ENCODE measurements at regions not wholly inside any gene's neighbourhood (a gene's known extent, or its start where the extent isn't known, plus 50 kb on each side); places are given as distances from the start of the nearest gene placed in this dataset.

- H3K4me3 ChIP-seq (ENCODE audit: insufficient read depth in 1 of 2, low read depth in 1 of 2, low read length in 2 of 2) = no peak overlapping the region
- H2AFZ ChIP-seq (ENCODE audit: low read depth, low read length) = no peak overlapping the region
- H2BK5ac ChIP-seq (ENCODE audit: low read depth, low read length, poor library complexity, severe bottlenecking) = no peak overlapping the region
- no peak for DNase-seq
- no peak overlapping the region for H2BK12ac ChIP-seq (ENCODE audit: low read length in 2 of 2)
- no peak overlapping the region for H2AK5ac ChIP-seq (ENCODE audit: low read length, severe bottlenecking)
- no peak overlapping the region for H3K27ac ChIP-seq (ENCODE audit: low read length, poor library complexity, severe bottlenecking)
- H3K18ac ChIP-seq (ENCODE audit: low read depth in 1 of 2, low read length in 2 of 2) = no peak overlapping the region
- no peak overlapping the region for H3K4ac ChIP-seq (ENCODE audit: low read depth in 1 of 2, low read length in 2 of 2)
- H3K14ac ChIP-seq (ENCODE audit: low read length in 2 of 2) = no peak overlapping the region
- H4K8ac ChIP-seq (ENCODE audit: low read length) = no peak overlapping the region
- WGBS = 67% methylated on average over 5 of the region's 8 CpGs
- no peak overlapping the region for H3K23ac ChIP-seq (ENCODE audit: low read length in 2 of 2)
- no peak overlapping the region for H2BK15ac ChIP-seq (ENCODE audit: low read depth, poor library complexity, severe bottlenecking)
- no peaks in the 10 kb centered on the region for H3K9me3 ChIP-seq (ENCODE audit: control insufficient read depth, low read length)
- no peaks in the 10 kb centered on the region for H3K79me1 ChIP-seq (replicated peaks; ENCODE audit: low read length, poor library complexity, severe bottlenecking)
- no peaks in the 10 kb centered on the region for H3K36me3 ChIP-seq (ENCODE audit: control insufficient read depth in 1 of 2, insufficient read depth in 2 of 2, low read depth in 1 of 2, low read length in 2 of 2)
- no peak overlapping the region for H3K9ac ChIP-seq (ENCODE audit: low read length)
- no peaks in the 10 kb centered on the region for H3K4me1 ChIP-seq (ENCODE audit: control insufficient read depth, insufficient read depth, low read depth, low read length)
- no peak overlapping the region for H4K91ac ChIP-seq (ENCODE audit: low read length)
- H3K27me3 ChIP-seq (ENCODE audit: control insufficient read depth in 1 of 2, insufficient read depth in 1 of 2, low read length in 2 of 2) = no peaks in the 10 kb centered on the region
- no peak overlapping the region for H3K4me2 ChIP-seq (ENCODE audit: low read length, poor library complexity, severe bottlenecking)
- H2BK120ac ChIP-seq (ENCODE audit: low read depth, low read length) = no peak overlapping the region
These were observed 189.4 kb upstream of the STEAP4 start for GRCh38 chr7:88495881-88496725.

GRCh38 chr7:88492153-88492552 lies 185.5 kb upstream of the STEAP4 start:
- H3K27me3 ChIP-seq (ENCODE audit: control insufficient read depth in 1 of 2, insufficient read depth in 1 of 2, low read length in 2 of 2) = no peaks in the 10 kb centered on the region
- no peaks in the 10 kb centered on the region for H3K9me3 ChIP-seq (ENCODE audit: control insufficient read depth, low read length)
- no peak for DNase-seq
- no peak overlapping the region for H3K14ac ChIP-seq (ENCODE audit: low read length in 2 of 2)
- H4K91ac ChIP-seq (ENCODE audit: low read length) = no peak overlapping the region
- no peak overlapping the region for H3K27ac ChIP-seq (ENCODE audit: low read length, poor library complexity, severe bottlenecking)
- H2BK12ac ChIP-seq (ENCODE audit: low read length in 2 of 2) = no peak overlapping the region
- no peak overlapping the region for H4K8ac ChIP-seq (ENCODE audit: low read length)
- H3K9ac ChIP-seq (ENCODE audit: low read length) = no peak overlapping the region
- no peak overlapping the region for H3K4me3 ChIP-seq (ENCODE audit: insufficient read depth in 1 of 2, low read depth in 1 of 2, low read length in 2 of 2)
- H3K23ac ChIP-seq (ENCODE audit: low read length in 2 of 2) = no peak overlapping the region
- no peak overlapping the region for H3K4ac ChIP-seq (ENCODE audit: low read depth in 1 of 2, low read length in 2 of 2)
- H3K4me2 ChIP-seq (ENCODE audit: low read length, poor library complexity, severe bottlenecking) = no peak overlapping the region
- no peak overlapping the region for H2BK120ac ChIP-seq (ENCODE audit: low read depth, low read length)
- H2BK5ac ChIP-seq (ENCODE audit: low read depth, low read length, poor library complexity, severe bottlenecking) = no peak overlapping the region
- no peak overlapping the region for H2AFZ ChIP-seq (ENCODE audit: low read depth, low read length)
- no peaks in the 10 kb centered on the region for H3K4me1 ChIP-seq (ENCODE audit: control insufficient read depth, insufficient read depth, low read depth, low read length)
- H2BK15ac ChIP-seq (ENCODE audit: low read depth, poor library complexity, severe bottlenecking) = no peak overlapping the region
- no peaks in the 10 kb centered on the region for H3K79me1 ChIP-seq (replicated peaks; ENCODE audit: low read length, poor library complexity, severe bottlenecking)
- no peak overlapping the region for H2AK5ac ChIP-seq (ENCODE audit: low read length, severe bottlenecking)
- no peaks in the 10 kb centered on the region for H3K36me3 ChIP-seq (ENCODE audit: control insufficient read depth in 1 of 2, insufficient read depth in 2 of 2, low read depth in 1 of 2, low read length in 2 of 2)
- no peak overlapping the region for H3K18ac ChIP-seq (ENCODE audit: low read depth in 1 of 2, low read length in 2 of 2)

DNA sequence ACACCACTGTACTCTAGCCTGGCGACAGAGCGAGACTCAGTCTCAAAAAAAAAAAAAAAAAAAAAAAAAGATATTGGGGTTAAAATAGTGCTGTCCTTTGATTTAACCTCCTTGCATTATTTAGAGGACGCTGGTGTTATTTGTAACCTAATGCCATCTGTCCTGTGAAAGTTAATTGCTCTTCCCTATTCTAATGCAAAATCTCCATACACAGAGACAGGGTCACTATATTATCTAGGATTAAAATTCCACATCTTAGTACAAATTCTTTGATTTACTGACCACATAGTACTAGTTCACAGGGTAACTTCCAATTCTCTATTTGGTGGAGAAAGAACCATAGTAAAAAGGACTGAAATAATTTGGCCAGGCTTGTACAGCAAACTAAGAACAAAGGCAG lies 184.2 kb upstream of the STEAP4 start:
- no peak overlapping the region for H4K8ac ChIP-seq (ENCODE audit: low read length)
- no peaks in the 10 kb centered on the region for H3K4me1 ChIP-seq (ENCODE audit: control insufficient read depth, insufficient read depth, low read depth, low read length)
- no peaks in the 10 kb centered on the region for H3K9me3 ChIP-seq (ENCODE audit: control insufficient read depth, low read length)
- WGBS = 50% methylated on average over 1 of the region's 3 CpGs
- no peak overlapping the region for H3K4ac ChIP-seq (ENCODE audit: low read depth in 1 of 2, low read length in 2 of 2)
- H3K79me1 ChIP-seq (replicated peaks; ENCODE audit: low read length, poor library complexity, severe bottlenecking) = no peaks in the 10 kb centered on the region
- H3K4me3 ChIP-seq (ENCODE audit: insufficient read depth in 1 of 2, low read depth in 1 of 2, low read length in 2 of 2) = no peak overlapping the region
- H3K14ac ChIP-seq (ENCODE audit: low read length in 2 of 2) = no peak overlapping the region
- no peaks in the 10 kb centered on the region for H3K36me3 ChIP-seq (ENCODE audit: control insufficient read depth in 1 of 2, insufficient read depth in 2 of 2, low read depth in 1 of 2, low read length in 2 of 2)
- no peak overlapping the region for H2BK5ac ChIP-seq (ENCODE audit: low read depth, low read length, poor library complexity, severe bottlenecking)
- H2BK120ac ChIP-seq (ENCODE audit: low read depth, low read length) = no peak overlapping the region
- no peak overlapping the region for H2BK15ac ChIP-seq (ENCODE audit: low read depth, poor library complexity, severe bottlenecking)
- H4K91ac ChIP-seq (ENCODE audit: low read length) = no peak overlapping the region
- H2AK5ac ChIP-seq (ENCODE audit: low read length, severe bottlenecking) = no peak overlapping the region
- no peak overlapping the region for H3K27ac ChIP-seq (ENCODE audit: low read length, poor library complexity, severe bottlenecking)
- no peak overlapping the region for H3K4me2 ChIP-seq (ENCODE audit: low read length, poor library complexity, severe bottlenecking)
- H3K9ac ChIP-seq (ENCODE audit: low read length) = no peak overlapping the region
- H3K18ac ChIP-seq (ENCODE audit: low read depth in 1 of 2, low read length in 2 of 2) = no peak overlapping the region
- no peak overlapping the region for H2AFZ ChIP-seq (ENCODE audit: low read depth, low read length)
- H2BK12ac ChIP-seq (ENCODE audit: low read length in 2 of 2) = no peak overlapping the region
- H3K27me3 ChIP-seq (ENCODE audit: control insufficient read depth in 1 of 2, insufficient read depth in 1 of 2, low read length in 2 of 2) = no peaks in the 10 kb centered on the region
- H3K23ac ChIP-seq (ENCODE audit: low read length in 2 of 2) = no peak overlapping the region
- no peak for DNase-seq

DNA sequence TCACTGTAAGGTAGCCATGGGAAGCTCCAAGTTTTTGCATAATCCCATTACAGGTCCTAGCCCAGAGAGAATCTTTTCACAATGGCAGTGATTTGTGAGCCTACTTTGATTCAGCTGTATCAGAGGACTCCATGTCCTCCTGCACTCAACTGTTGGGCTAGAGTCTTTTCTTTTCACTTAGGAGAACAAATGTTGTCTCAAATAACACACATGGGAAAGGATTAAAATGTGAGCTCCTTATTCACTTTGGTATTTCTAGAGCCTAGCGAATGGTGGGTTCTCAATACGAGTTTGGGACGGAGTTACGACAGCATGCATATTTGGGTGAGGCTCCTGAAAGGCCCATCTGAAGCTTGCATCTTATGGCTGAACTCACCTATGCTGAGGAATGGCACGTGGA lies 183.5 kb upstream of the STEAP4 start:
- WGBS = 82% methylated on average over 5 of the region's 5 CpGs
- H3K9ac ChIP-seq (ENCODE audit: low read length) = no peak overlapping the region
- H2BK12ac ChIP-seq (ENCODE audit: low read length in 2 of 2) = no peak overlapping the region
- H4K91ac ChIP-seq (ENCODE audit: low read length) = no peak overlapping the region
- no peak overlapping the region for H3K4me2 ChIP-seq (ENCODE audit: low read length, poor library complexity, severe bottlenecking)
- no peak overlapping the region for H4K8ac ChIP-seq (ENCODE audit: low read length)
- no peak overlapping the region for H3K4me3 ChIP-seq (ENCODE audit: insufficient read depth in 1 of 2, low read depth in 1 of 2, low read length in 2 of 2)
- H3K79me1 ChIP-seq (replicated peaks; ENCODE audit: low read length, poor library complexity, severe bottlenecking) = no peaks in the 10 kb centered on the region
- no peak overlapping the region for H2AK5ac ChIP-seq (ENCODE audit: low read length, severe bottlenecking)
- no peak overlapping the region for H3K23ac ChIP-seq (ENCODE audit: low read length in 2 of 2)
- no peak overlapping the region for H3K27ac ChIP-seq (ENCODE audit: low read length, poor library complexity, severe bottlenecking)
- no peak for DNase-seq
- no peaks in the 10 kb centered on the region for H3K9me3 ChIP-seq (ENCODE audit: control insufficient read depth, low read length)
- H3K4me1 ChIP-seq (ENCODE audit: control insufficient read depth, insufficient read depth, low read depth, low read length) = no peaks in the 10 kb centered on the region
- H3K4ac ChIP-seq (ENCODE audit: low read depth in 1 of 2, low read length in 2 of 2) = no peak overlapping the region
- H2BK15ac ChIP-seq (ENCODE audit: low read depth, poor library complexity, severe bottlenecking) = no peak overlapping the region
- no peak overlapping the region for H2BK120ac ChIP-seq (ENCODE audit: low read depth, low read length)
- H3K27me3 ChIP-seq (ENCODE audit: control insufficient read depth in 1 of 2, insufficient read depth in 1 of 2, low read length in 2 of 2) = no peaks in the 10 kb centered on the region
- H2BK5ac ChIP-seq (ENCODE audit: low read depth, low read length, poor library complexity, severe bottlenecking) = no peak overlapping the region
- no peaks in the 10 kb centered on the region for H3K36me3 ChIP-seq (ENCODE audit: control insufficient read depth in 1 of 2, insufficient read depth in 2 of 2, low read depth in 1 of 2, low read length in 2 of 2)
- H3K14ac ChIP-seq (ENCODE audit: low read length in 2 of 2) = no peak overlapping the region
- no peak overlapping the region for H2AFZ ChIP-seq (ENCODE audit: low read depth, low read length)
- H3K18ac ChIP-seq (ENCODE audit: low read depth in 1 of 2, low read length in 2 of 2) = no peak overlapping the region

Data from mesenchymal stem cell (in vitro differentiated cells and primary cell).